ENCODE measurements at regions not wholly inside any gene's neighbourhood (a gene's known extent, or its start where the extent isn't known, plus 50 kb on each side); places are given as distances from the start of the nearest gene placed in this dataset.
"Not testable (repeated sequence)": the region's sequence is repeated elsewhere in the genome, so short reads cannot be mapped to it uniquely, and the experiment has no call there.

GRCh38 chr21:23939369-23940065 is 1667.8 kb downstream of the MRPL39 start:
- no peak for DNase-seq

- DNase-seq: no peak
Observed at GRCh38 chr21:23936991-23937390, 1670.3 kb downstream of the MRPL39 start.

- no peak for DNase-seq
Observed at GRCh38 chr21:23936224-23936623, 1671.1 kb downstream of the MRPL39 start.

- DNase-seq: no peak
Observed at GRCh38 chr21:23930565-23930964, 1676.7 kb downstream of the MRPL39 start.

GRCh38 chr21:23926430-23926829 is 1680.9 kb downstream of the MRPL39 start:
- not testable (repeated sequence) for DNase-seq

- no peak for DNase-seq
Observed at GRCh38 chr21:23921670-23922418, 1685.4 kb downstream of the MRPL39 start.

GRCh38 chr21:23900727-23901126 is 1706.6 kb downstream of the MRPL39 start:
- DNase-seq: no peak

- DNase-seq: no peak
Observed at GRCh38 chr21:23899561-23899960, 1707.7 kb downstream of the MRPL39 start.

- DNase-seq: no peak
Observed at GRCh38 chr21:23890652-23891051, 1716.6 kb downstream of the MRPL39 start.

- no peak for DNase-seq
Observed at GRCh38 chr21:23887725-23888306, 1719.5 kb downstream of the MRPL39 start.

GRCh38 chr21:23886828-23887724 is 1720.2 kb downstream of the MRPL39 start:
- no peak for DNase-seq

- no peak for DNase-seq
Observed at GRCh38 chr21:23881783-23882182, 1725.5 kb downstream of the MRPL39 start.

GRCh38 chr21:23876925-23877558 is 1730.2 kb downstream of the MRPL39 start:
- DNase-seq: no peak

GRCh38 chr21:23874271-23874670 is 1733.0 kb downstream of the MRPL39 start:
- DNase-seq: no peak

GRCh38 chr21:23861911-23862504 is 1745.3 kb downstream of the MRPL39 start:
- DNase-seq: no peak

- no peak for DNase-seq
Observed at GRCh38 chr21:23858878-23859277, 1748.4 kb downstream of the MRPL39 start.

- no peak for DNase-seq
Observed at GRCh38 chr21:23853796-23854379, 1753.4 kb downstream of the MRPL39 start.

- DNase-seq: no peak
Observed at GRCh38 chr21:23837564-23837963, 1769.7 kb downstream of the MRPL39 start.

GRCh38 chr21:23822760-23823159 is 1784.5 kb downstream of the MRPL39 start:
- no peak for DNase-seq

GRCh38 chr21:23817337-23817736 is 1789.9 kb downstream of the MRPL39 start:
- no peak for DNase-seq

- DNase-seq: no peak
Observed at GRCh38 chr21:23812485-23812884, 1794.8 kb downstream of the MRPL39 start.

GRCh38 chr21:23811805-23812204 is 1795.5 kb downstream of the MRPL39 start:
- DNase-seq: no peak
